Naive B cell (primary cell): ENCODE measurements at regions not wholly inside any gene's neighbourhood (a gene's known extent, or its start where the extent isn't known, plus 50 kb on each side); places are given as distances from the start of the nearest gene placed in this dataset.
"Not testable (repeated sequence)": the region's sequence is repeated elsewhere in the genome, so short reads cannot be mapped to it uniquely, and the experiment has no call there.

ENCODE experiments used
- ATAC-seq, 2 donors: fragments of 150-1000 bp; cut with Tn5 transposase; 2 replicates each; pipeline ENCODE4 v1.10.0; 2021; ENCODE audit warnings: low read depth in 2 of 2, mild to moderate bottlenecking in 2 of 2, moderate library complexity in 2 of 2
- DNase-seq: peaks from one replicate; pipeline ENCODE4 v3.0.0; 2022
- H3K27ac Mint-ChIP-seq, 6 donors: one replicate each; pipeline ENCODE4 v1.8.0; 2020 to 2022; ENCODE audit warnings: mild to moderate bottlenecking in 6 of 6, mixed read lengths in 6 of 6, moderate library complexity in 5 of 6, inconsistent platforms in 2 of 6
- H3K27me3 Mint-ChIP-seq, 3 donors: one replicate each; pipeline ENCODE4 v1.8.0; 2021 to 2022; ENCODE audit warnings: mixed read lengths in 3 of 3, mild to moderate bottlenecking in 1 of 3
- H3K36me3 Mint-ChIP-seq, 2 donors: one replicate each; pipeline ENCODE4 v1.8.0; 2020 to 2022; ENCODE audit warnings: mixed read lengths in 2 of 2, inconsistent platforms in 1 of 2, mild to moderate bottlenecking in 1 of 2
- H3K4me1 Mint-ChIP-seq, 3 donors: one replicate each; pipeline ENCODE4 v1.8.0; 2020 to 2022; ENCODE audit warnings: mixed read lengths in 3 of 3, inconsistent platforms in 1 of 3, mild to moderate bottlenecking in 1 of 3, moderate library complexity in 1 of 3
- H3K4me3 Mint-ChIP-seq, 8 donors: one replicate each; pipeline ENCODE4 v1.8.0; 2020 to 2022; ENCODE audit warnings: mild to moderate bottlenecking in 8 of 8, mixed read lengths in 8 of 8, moderate library complexity in 8 of 8, inconsistent platforms in 2 of 8
- H3K9me3 Mint-ChIP-seq, 7 donors: one replicate each; pipeline ENCODE4 v1.8.0; 2020 to 2022; ENCODE audit warnings: mixed read lengths in 7 of 7, mild to moderate bottlenecking in 5 of 7, inconsistent platforms in 2 of 7, moderate library complexity in 1 of 7

DNA sequence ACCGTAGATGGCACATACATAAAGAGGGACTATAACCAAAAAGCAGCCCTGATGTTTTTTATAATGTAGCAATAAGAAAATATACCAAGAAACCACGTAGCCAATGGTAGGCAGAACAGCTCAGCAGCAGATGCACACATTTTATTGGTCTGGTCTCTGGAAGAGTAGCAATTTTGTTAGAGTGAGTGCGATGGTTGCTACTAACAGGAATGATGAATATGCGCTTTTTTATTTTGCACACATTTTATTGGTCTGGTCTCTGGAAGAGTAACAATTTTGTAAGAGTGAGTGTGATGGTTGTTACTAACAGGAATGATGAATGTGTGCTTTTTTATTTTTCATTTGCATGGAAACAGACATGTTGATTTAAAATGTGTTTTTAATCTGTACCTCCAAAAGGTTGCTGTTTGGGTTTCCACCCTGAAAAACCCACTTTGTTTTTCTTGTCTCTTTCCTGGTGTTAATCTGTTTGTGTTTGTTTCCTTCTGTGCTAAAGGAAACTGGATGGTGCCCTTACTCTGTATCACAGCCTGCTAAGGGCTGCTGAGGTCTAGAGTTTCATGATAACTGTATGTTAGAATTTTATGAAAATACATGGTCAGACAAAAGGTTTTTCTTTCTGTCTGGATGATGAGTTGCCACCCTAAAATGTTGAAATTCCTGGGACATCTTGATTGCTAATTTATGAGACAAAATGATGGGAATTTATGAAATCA is 221.1 kb downstream of the ZNF37A start:
- not testable (repeated sequence) for H3K4me3 Mint-ChIP-seq, H3K9me3 Mint-ChIP-seq, DNase-seq, H3K27ac Mint-ChIP-seq, H3K27me3 Mint-ChIP-seq, H3K4me1 Mint-ChIP-seq, H3K36me3 Mint-ChIP-seq, ATAC-seq

GRCh38 chr10:38321393-38321792 is 227.3 kb downstream of the ZNF37A start:
- not testable (repeated sequence) for DNase-seq, H3K4me3 Mint-ChIP-seq, H3K36me3 Mint-ChIP-seq, ATAC-seq, H3K4me1 Mint-ChIP-seq, H3K27ac Mint-ChIP-seq, H3K27me3 Mint-ChIP-seq
- H3K9me3 Mint-ChIP-seq: peaks cover 0 to 13% (median 4%) of the 10 kb centered on the region in 7 donors

DNA sequence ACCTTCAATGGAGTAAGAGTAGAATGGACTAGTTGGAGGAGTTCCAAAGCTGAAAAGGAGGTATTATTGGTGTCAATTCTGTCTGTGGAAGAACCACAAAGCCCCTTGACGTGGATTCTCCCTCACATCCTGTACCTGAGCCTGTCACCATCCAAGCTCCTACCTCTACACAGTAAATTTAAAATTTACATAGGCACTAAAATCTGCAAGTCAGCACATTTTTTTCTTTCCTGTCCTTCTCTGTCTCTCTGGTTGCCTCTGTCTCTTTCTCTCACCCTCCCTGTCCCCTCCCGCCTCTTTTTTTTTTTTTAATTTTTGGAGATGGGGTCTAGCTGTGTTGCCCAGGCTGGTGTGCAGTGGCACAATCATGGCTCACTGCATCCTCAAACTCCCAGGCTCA is 236.2 kb downstream of the ZNF37A start:
- not testable (repeated sequence) for H3K9me3 Mint-ChIP-seq, H3K4me3 Mint-ChIP-seq, ATAC-seq, H3K4me1 Mint-ChIP-seq, H3K27ac Mint-ChIP-seq, H3K27me3 Mint-ChIP-seq, DNase-seq, H3K36me3 Mint-ChIP-seq

DNA sequence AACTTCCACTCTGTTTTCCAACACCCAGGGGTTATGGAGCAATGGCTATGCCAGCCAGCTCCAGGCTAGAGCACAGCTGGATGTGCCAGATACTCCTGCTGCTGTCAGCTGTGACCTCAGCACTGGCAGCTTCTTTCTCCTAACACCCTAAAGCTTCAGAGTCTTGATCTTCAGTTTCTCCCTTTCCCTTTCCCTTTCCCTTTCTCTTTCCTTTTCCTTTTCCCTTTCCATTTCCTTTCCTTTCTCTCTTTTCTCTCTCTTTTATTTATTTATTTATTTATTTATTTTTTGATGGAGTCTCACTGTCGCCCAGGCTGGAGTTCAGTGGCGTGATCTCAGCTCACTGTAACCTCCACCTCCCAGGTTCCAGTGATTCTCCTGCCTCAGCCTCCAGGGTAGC is 237.0 kb downstream of the ZNF37A start:
- ATAC-seq, H3K27me3 Mint-ChIP-seq, DNase-seq, H3K4me3 Mint-ChIP-seq, H3K36me3 Mint-ChIP-seq, H3K27ac Mint-ChIP-seq, H3K4me1 Mint-ChIP-seq, H3K9me3 Mint-ChIP-seq: not testable (repeated sequence)

DNA sequence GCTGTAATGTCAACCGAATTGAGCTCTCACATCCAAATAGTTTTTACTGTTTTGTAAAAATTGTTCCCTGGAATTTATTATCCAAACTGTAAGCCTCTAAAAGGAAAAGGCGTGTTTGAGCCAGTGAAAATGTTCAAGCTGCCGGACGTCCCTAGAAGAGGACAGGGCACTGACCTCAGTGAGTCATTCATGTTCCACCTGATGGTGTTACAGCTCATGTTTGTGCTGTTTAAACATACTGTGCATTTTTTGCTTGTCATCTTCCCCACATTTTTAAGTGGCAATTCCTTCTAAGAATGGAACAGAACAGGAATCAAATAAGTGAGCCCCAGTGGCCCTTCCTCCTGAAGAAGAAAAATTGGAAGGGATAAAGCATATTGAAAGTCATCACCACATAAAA is 239.6 kb downstream of the ZNF37A start:
- DNase-seq, H3K27me3 Mint-ChIP-seq, H3K4me1 Mint-ChIP-seq: not testable (repeated sequence)

DNA sequence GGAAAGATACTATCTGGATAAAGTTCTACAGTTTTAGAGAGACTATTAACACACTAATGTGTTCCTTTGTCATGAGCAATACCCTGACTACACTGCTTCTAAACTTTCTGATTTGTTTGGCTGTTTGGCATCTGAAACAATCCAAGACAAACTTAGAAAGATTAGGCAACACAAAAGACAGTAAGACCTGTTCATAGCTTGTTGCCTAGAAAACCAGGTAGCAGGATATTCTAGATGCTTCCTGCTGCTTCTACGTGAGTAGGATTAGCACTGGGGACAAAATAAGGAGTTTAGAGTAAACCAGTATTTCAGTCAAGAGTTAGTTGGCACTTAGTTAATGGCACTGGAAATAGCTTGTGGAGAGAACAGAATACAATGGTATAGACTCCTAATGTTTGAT is 256.5 kb downstream of the ZNF37A start:
- not testable (repeated sequence) for H3K9me3 Mint-ChIP-seq, ATAC-seq, H3K4me3 Mint-ChIP-seq, H3K4me1 Mint-ChIP-seq, H3K27ac Mint-ChIP-seq, DNase-seq, H3K36me3 Mint-ChIP-seq
- peaks cover 18 to 34% (median 27%) of the 10 kb centered on the region in 3 donors for H3K27me3 Mint-ChIP-seq

More for the DNA sequence above, 239.6 kb downstream of the ZNF37A start:
- not testable (repeated sequence) for H3K4me3 Mint-ChIP-seq, ATAC-seq, H3K36me3 Mint-ChIP-seq, H3K27ac Mint-ChIP-seq, H3K9me3 Mint-ChIP-seq

- ATAC-seq, H3K36me3 Mint-ChIP-seq, H3K27me3 Mint-ChIP-seq, H3K4me3 Mint-ChIP-seq, DNase-seq, H3K9me3 Mint-ChIP-seq: not testable (repeated sequence)
- Mint-ChIP-seq H3K4me1 (peaks cover 0 to 15% (median 4%) of the 10 kb centered on the region in 3 donors), H3K27ac (peak overlapping the region in 2 of 6 donors; percentile 77 to 87)
Observed at GRCh38 chr10:38354410-38354809, 260.3 kb downstream of the ZNF37A start.

- peak; percentile 97 for ATAC-seq
- not testable (repeated sequence) for H3K36me3 Mint-ChIP-seq, H3K9me3 Mint-ChIP-seq, H3K27me3 Mint-ChIP-seq
- peaks cover 0 to 17% (median 4%) of the 10 kb centered on the region in 3 donors for H3K4me1 Mint-ChIP-seq
- H3K27ac Mint-ChIP-seq: peak overlapping the region; percentile 94 to 99 (median 98)
- H3K4me3 Mint-ChIP-seq: peak overlapping the region; percentile 88 to 96 (median 92)
- DNase-seq: peak; percentile 79
Observed at GRCh38 chr10:38355911-38356526, 261.9 kb downstream of the ZNF37A start.

DNA sequence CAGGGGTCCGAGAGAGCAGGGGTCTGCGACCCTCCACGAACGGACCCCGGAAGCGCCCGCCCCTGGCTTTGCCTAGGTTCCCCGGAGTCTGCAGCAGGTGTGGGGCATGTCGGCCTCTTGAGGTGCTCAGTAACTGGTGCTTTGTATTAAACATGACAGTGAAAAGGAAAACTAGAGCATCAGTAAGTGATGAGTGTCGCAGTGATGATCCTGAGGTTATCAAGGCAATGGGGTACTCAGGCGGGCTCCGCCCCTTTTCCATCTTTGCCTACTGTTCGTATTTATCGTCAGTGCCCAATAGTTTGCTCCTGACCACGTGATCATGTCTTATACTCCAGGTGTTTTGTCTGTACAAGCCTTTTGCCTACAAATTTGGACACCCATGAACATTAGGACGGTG is 262.4 kb downstream of the ZNF37A start:
- peak; percentile 33 to 41 for ATAC-seq
- peak overlapping the region; percentile 94 to 99 (median 98) for H3K27ac Mint-ChIP-seq
- H3K9me3 Mint-ChIP-seq, H3K27me3 Mint-ChIP-seq, DNase-seq, H3K36me3 Mint-ChIP-seq: not testable (repeated sequence)
- H3K4me3 Mint-ChIP-seq: peak overlapping the region; percentile 88 to 96 (median 92)
- peaks cover 0 to 17% (median 4%) of the 10 kb centered on the region in 3 donors for H3K4me1 Mint-ChIP-seq

GRCh38 chr10:38362514-38362913 is 268.4 kb downstream of the ZNF37A start:
- peaks cover 0 to 15% (median 4%) of the 10 kb centered on the region in 3 donors for H3K4me1 Mint-ChIP-seq
- peak overlapping the region in 2 of 6 donors; percentile 16 to 92 for H3K27ac Mint-ChIP-seq

DNA sequence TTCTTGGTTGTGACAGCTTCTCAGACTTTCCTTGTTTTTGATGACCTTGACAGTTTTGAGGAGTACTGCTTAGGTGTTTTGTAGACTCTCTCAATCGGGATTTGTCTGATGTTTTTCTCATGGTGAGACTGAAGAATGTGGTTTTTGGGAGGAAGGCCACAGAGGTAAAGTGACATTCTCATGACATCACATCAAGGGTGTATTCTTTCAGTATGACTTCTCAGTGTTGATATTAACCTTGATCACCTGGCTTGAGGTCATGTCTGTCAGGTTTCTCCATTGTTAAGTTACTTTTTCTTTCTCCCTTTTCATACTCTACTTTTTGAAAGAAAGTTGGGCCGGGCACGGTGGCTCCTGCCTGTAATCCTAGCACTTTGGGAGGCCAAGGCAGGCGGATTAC is 269.9 kb downstream of the ZNF37A start:
- H3K27ac Mint-ChIP-seq: peak overlapping the region in 1 of 6 donors; percentile 59
- H3K36me3 Mint-ChIP-seq, H3K9me3 Mint-ChIP-seq, H3K4me3 Mint-ChIP-seq, DNase-seq, H3K4me1 Mint-ChIP-seq, ATAC-seq, H3K27me3 Mint-ChIP-seq: not testable (repeated sequence)

More at GRCh38 chr10:38362514-38362913, 268.4 kb downstream of the ZNF37A start:
- not testable (repeated sequence) for H3K27me3 Mint-ChIP-seq, DNase-seq, H3K36me3 Mint-ChIP-seq, ATAC-seq, H3K9me3 Mint-ChIP-seq, H3K4me3 Mint-ChIP-seq

DNA sequence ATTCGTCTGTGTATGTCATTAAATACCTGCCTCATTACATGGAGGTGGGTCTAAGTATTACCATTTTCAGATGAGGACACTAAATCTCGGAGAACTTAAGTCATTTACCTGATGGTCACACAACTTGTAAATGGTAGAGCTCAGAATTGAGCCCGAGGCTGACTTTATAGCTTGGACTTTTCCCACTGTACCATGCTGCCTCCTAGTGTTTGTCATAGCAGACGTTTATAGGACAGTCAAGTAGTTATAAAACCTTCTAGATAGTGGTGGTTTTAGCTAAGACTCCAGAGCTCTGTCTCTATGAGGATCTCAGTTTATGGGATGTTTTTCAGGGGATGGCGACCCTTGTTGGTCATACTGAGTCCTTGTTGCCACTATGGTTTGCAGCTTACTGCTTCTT is 271.8 kb downstream of the ZNF37A start:
- H3K27me3 Mint-ChIP-seq, H3K36me3 Mint-ChIP-seq, H3K4me1 Mint-ChIP-seq, H3K4me3 Mint-ChIP-seq, H3K9me3 Mint-ChIP-seq: not testable (repeated sequence)
- H3K27ac Mint-ChIP-seq: peak overlapping the region in 1 of 6 donors; percentile 44
- ATAC-seq (peak; percentile 37 to 40), DNase-seq (peak; percentile 20)

- not testable (repeated sequence) for DNase-seq, H3K9me3 Mint-ChIP-seq, ATAC-seq, H3K27me3 Mint-ChIP-seq, H3K27ac Mint-ChIP-seq, H3K4me1 Mint-ChIP-seq, H3K4me3 Mint-ChIP-seq, H3K36me3 Mint-ChIP-seq
Observed at GRCh38 chr10:38383800-38384199, 289.7 kb downstream of the ZNF37A start.

- H3K27ac Mint-ChIP-seq, ATAC-seq, H3K4me3 Mint-ChIP-seq, H3K4me1 Mint-ChIP-seq, H3K9me3 Mint-ChIP-seq, H3K27me3 Mint-ChIP-seq, DNase-seq, H3K36me3 Mint-ChIP-seq: not testable (repeated sequence)
Observed at GRCh38 chr10:38386869-38387268, 292.7 kb downstream of the ZNF37A start.
